Endothelial cell of umbilical vein (primary cell): ENCODE measurements at regions not wholly inside any gene's neighbourhood (a gene's known extent, or its start where the extent isn't known, plus 50 kb on each side); places are given as distances from the start of the nearest gene placed in this dataset.

Experiments
- BruUV-seq: library from RNA; stranded (reverse); fragments of 400-500 nt; replicated peaks from 2 replicates; lab custom pipeline; 2021; lab: Mats Ljungman, UMichigan
- CTCF ChIA-PET: fragments of 300-600, 350-600 bp; sonication (Branson Sonifier 250); formaldehyde crosslinking; loops from one replicate; lab custom pipeline; 2021; ENCODE audit warnings: antibody characterized with exemption, inconsistent platforms; lab: Charles Lee
- POLR2A ChIA-PET: fragments of 300-600, 350-600 bp; sonication (Branson Sonifier 250); formaldehyde crosslinking; loops from one replicate; lab custom pipeline; 2021; ENCODE audit warnings: antibody characterized with exemption, inconsistent platforms; lab: Charles Lee
- DNase-seq: peaks from one replicate; pipeline ENCODE4 v3.0.0-alpha.2; 2011; ENCODE audit warnings: low read depth, low spot score
- FAIRE-seq: peaks from 2 replicates; lab custom pipeline; 2011; peaks lifted over from hg19 to GRCh38; lab: Jason Lieb, UNC
- H2AFZ ChIP-seq: 2 replicates; pipeline ENCODE4 v1.6.0; 2012; ENCODE audit warnings: low read depth, low read length, control low read depth, inconsistent platforms
- H3K27ac ChIP-seq: 2 replicates; pipeline ENCODE4 v1.5.1; 2011; ENCODE audit warnings: low read depth, mild to moderate bottlenecking, control low read depth, low read length, moderate library complexity; ENCODE audit not compliant: insufficient read depth
- H3K27me3 ChIP-seq, 2 experiments: 2 replicates each; pipeline versions ENCODE4 v1.6.0 to v1.6.1; 2011; ENCODE audit warnings: low read length in 2 of 2, mixed read lengths in 1 of 2; ENCODE audit not compliant: control insufficient read depth in 2 of 2, insufficient read depth in 2 of 2
- H3K36me3 ChIP-seq, 2 experiments: 2 replicates in 1 of 2; 3 replicates in 1 of 2; pipeline ENCODE4 v1.5.1; 2011; ENCODE audit warnings: low read length in 2 of 2, mild to moderate bottlenecking in 1 of 2, moderate library complexity in 1 of 2; ENCODE audit not compliant: control insufficient read depth in 2 of 2, insufficient read depth in 2 of 2; ENCODE audit errors: extremely low read depth in 1 of 2
- H3K4me1 ChIP-seq: 3 replicates; pipeline ENCODE4 v1.5.1; 2011; ENCODE audit warnings: mild to moderate bottlenecking, low read length; ENCODE audit not compliant: control insufficient read depth, insufficient read depth; ENCODE audit errors: extremely low read depth
- H3K4me2 ChIP-seq: 2 replicates; pipeline ENCODE4 v1.6.1; 2011; ENCODE audit warnings: low read length, control low read depth, mixed read lengths; ENCODE audit not compliant: insufficient read depth
- H3K4me3 ChIP-seq, 3 experiments: fragments of 200-600 bp in 1 of 3; sonication (generic), shearing (Covaris generic) in 1 of 3; replicated peaks in 1 of 3; 2 replicates each; pipeline ENCODE4 v1.5.1; 2011 to 2016; ENCODE audit warnings: control low read depth in 3 of 3, low read length in 3 of 3, mild to moderate bottlenecking in 2 of 3, inconsistent platforms in 1 of 3, low read depth in 1 of 3, moderate library complexity in 1 of 3; ENCODE audit not compliant: insufficient read depth in 1 of 3
- H3K79me2 ChIP-seq: 2 replicates; pipeline ENCODE4 v1.6.0; 2012; ENCODE audit warnings: low read length, inconsistent platforms; ENCODE audit not compliant: control insufficient read depth, insufficient read depth
- H3K9ac ChIP-seq: replicated peaks from 2 replicates; pipeline ENCODE3; 2011; ENCODE audit warnings: low read length, control low read depth; ENCODE audit not compliant: insufficient read depth; ENCODE audit errors: extremely low read depth
- H3K9me1 ChIP-seq: replicated peaks from 3 replicates; pipeline ENCODE4 v1.6.0; 2011; ENCODE audit warnings: mild to moderate bottlenecking, low read length; ENCODE audit not compliant: control insufficient read depth, insufficient read depth; ENCODE audit errors: extremely low read depth
- H3K9me3 ChIP-seq: replicated peaks from 2 replicates; pipeline ENCODE4 v1.5.1; 2012; ENCODE audit warnings: low read length, inconsistent platforms; ENCODE audit not compliant: control insufficient read depth, insufficient read depth
- H4K20me1 ChIP-seq: replicated peaks from 2 replicates; pipeline ENCODE3; 2011; ENCODE audit warnings: mild to moderate bottlenecking, low read length; ENCODE audit not compliant: control insufficient read depth, insufficient read depth; ENCODE audit errors: extremely low read depth
- EZH2 ChIP-seq: IDR thresholded peaks from 2 replicates; pipeline ENCODE4 v1.6.1; 2012; ENCODE audit warnings: borderline replicate concordance, low read depth, mild to moderate bottlenecking, moderate library complexity, low read length, inconsistent platforms; ENCODE audit not compliant: severe bottlenecking
- FOS ChIP-seq: IDR thresholded peaks from 2 replicates; pipeline ENCODE4 v1.6.1; 2011; ENCODE audit warnings: mild to moderate bottlenecking, low read length, moderate library complexity, borderline replicate concordance; ENCODE audit not compliant: insufficient read depth
- GATA2 ChIP-seq: IDR thresholded peaks from 2 replicates; pipeline ENCODE4 v1.7.0; 2011; ENCODE audit warnings: low read depth, mild to moderate bottlenecking, moderate library complexity, mixed read lengths, low read length; ENCODE audit not compliant: insufficient read length, insufficient read depth
- JUN ChIP-seq: IDR thresholded peaks from 2 replicates; pipeline ENCODE4 v1.6.1; 2011; ENCODE audit warnings: borderline replicate concordance, low read depth; ENCODE audit not compliant: insufficient read length, insufficient read depth
- MYC ChIP-seq: IDR thresholded peaks from one replicate; pipeline ENCODE4 v1.6.1; 2011; ENCODE audit warnings: mild to moderate bottlenecking, low read depth, low read length
- POLR2A ChIP-seq: IDR thresholded peaks from 2 replicates; pipeline ENCODE4 v1.6.1; 2012; ENCODE audit warnings: low read depth, mild to moderate bottlenecking, control low read depth, low read length
- POLR2AphosphoS5 ChIP-seq: IDR thresholded peaks from 2 replicates; pipeline ENCODE4 v1.6.1; 2012; ENCODE audit warnings: low read depth, mild to moderate bottlenecking, control low read depth, low read length, moderate library complexity; ENCODE audit not compliant: insufficient read depth
- dilution Hi-C: fragments of 300-500 bp; cut with MboI; formaldehyde crosslinking; loops from one replicate; pipeline ENCODE4 v1.15.0; 2019; ENCODE audit warnings: low sequenced_read_pairs; ENCODE audit not compliant: extremely low pct_ligation_motif_present
- intact Hi-C: fragments of 100-400 bp; cut with micrococcal nuclease; formaldehyde crosslinking; loops from one replicate; pipeline ENCODE4 v1.10.0; 2022
- TF ChIP-seq, protein P1 (sequence below): IDR thresholded peaks from 2 replicates; pipeline ENCODE4 v1.6.1; 2011; ENCODE audit not compliant: insufficient read depth, insufficient read length
- TF ChIP-seq, protein P2 (sequence below), 2 donors: IDR thresholded peaks; 1 replicate in 1 of 2; 2 replicates in 1 of 2; pipeline ENCODE4 v1.5.1; 2011; ENCODE audit warnings: low read length in 2 of 2, mild to moderate bottlenecking in 2 of 2, moderate library complexity in 2 of 2, control low read depth in 1 of 2, inconsistent platforms in 1 of 2, low read depth in 1 of 2; ENCODE audit not compliant: insufficient read depth in 1 of 2; ENCODE audit errors: extremely low read depth in 1 of 2

DNA sequence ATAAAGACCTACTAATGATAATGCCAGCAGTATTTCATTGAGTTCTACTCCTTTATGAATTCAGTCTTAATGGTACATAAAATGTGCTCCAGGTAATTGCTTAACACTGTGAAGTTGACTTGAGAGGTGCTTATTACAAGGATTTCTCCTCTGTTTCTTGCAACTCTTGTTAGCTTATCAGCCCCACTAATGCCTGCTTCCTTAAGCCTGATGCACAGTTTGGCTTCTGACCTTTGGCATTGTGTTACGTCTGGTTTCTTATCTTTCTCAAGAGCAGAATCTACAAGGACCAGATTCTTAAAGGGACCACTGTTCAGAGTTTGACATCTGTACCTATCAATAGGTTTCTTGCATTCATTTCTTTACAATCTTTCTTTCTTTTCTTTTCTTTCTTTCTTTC is 223.9 kb upstream of the CWC22 start:
- Histone ChIP-seq H2AFZ (no peak overlapping the region), H3K79me2 (no peaks in the 10 kb centered on the region), H3K36me3 (no peaks in the 10 kb centered on the region), H3K9me1 (no peaks in the 10 kb centered on the region), H4K20me1 (no peaks in the 10 kb centered on the region), H3K4me3 (no peak overlapping the region), H3K27me3 (no peaks in the 10 kb centered on the region), H3K9me3 (no peaks in the 10 kb centered on the region), H3K4me1 (no peaks in the 10 kb centered on the region), H3K4me2 (no peak overlapping the region), H3K27ac (no peak overlapping the region), H3K9ac (no peak overlapping the region)
- CTCF ChIA-PET, result no interaction called here
- TF ChIP-seq JUN, result no peak
- no peak for TF ChIP-seq POLR2A
- TF ChIP-seq POLR2AphosphoS5, result no peak
- no peak for TF ChIP-seq MYC
- TF ChIP-seq, protein P1, sequence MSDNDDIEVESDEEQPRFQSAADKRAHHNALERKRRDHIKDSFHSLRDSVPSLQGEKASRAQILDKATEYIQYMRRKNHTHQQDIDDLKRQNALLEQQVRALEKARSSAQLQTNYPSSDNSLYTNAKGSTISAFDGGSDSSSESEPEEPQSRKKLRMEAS, result no peak
- TF ChIP-seq FOS, result no peak
- TF ChIP-seq, protein P2, sequence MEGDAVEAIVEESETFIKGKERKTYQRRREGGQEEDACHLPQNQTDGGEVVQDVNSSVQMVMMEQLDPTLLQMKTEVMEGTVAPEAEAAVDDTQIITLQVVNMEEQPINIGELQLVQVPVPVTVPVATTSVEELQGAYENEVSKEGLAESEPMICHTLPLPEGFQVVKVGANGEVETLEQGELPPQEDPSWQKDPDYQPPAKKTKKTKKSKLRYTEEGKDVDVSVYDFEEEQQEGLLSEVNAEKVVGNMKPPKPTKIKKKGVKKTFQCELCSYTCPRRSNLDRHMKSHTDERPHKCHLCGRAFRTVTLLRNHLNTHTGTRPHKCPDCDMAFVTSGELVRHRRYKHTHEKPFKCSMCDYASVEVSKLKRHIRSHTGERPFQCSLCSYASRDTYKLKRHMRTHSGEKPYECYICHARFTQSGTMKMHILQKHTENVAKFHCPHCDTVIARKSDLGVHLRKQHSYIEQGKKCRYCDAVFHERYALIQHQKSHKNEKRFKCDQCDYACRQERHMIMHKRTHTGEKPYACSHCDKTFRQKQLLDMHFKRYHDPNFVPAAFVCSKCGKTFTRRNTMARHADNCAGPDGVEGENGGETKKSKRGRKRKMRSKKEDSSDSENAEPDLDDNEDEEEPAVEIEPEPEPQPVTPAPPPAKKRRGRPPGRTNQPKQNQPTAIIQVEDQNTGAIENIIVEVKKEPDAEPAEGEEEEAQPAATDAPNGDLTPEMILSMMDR (IDR thresholded peaks at IDR 0.05; ENCODE audit: extremely low read depth in 1 of 2, insufficient read depth in 1 of 2, low read depth in 1 of 2, low read length in 2 of 2), result no peak
- no peak for TF ChIP-seq GATA2
- TF ChIP-seq EZH2, result no peak
- dilution Hi-C loops (no loop called here), intact Hi-C loops (no loop called here)
- no TSS peak for BruUV-seq
- DNase-seq (no peak), FAIRE-seq (no peak)
- POLR2A ChIA-PET, result no interaction called here
